ENCODE measurements at regions not wholly inside any gene's neighbourhood (a gene's known extent, or its start where the extent isn't known, plus 50 kb on each side); places are given as distances from the start of the nearest gene placed in this dataset.

DNA sequence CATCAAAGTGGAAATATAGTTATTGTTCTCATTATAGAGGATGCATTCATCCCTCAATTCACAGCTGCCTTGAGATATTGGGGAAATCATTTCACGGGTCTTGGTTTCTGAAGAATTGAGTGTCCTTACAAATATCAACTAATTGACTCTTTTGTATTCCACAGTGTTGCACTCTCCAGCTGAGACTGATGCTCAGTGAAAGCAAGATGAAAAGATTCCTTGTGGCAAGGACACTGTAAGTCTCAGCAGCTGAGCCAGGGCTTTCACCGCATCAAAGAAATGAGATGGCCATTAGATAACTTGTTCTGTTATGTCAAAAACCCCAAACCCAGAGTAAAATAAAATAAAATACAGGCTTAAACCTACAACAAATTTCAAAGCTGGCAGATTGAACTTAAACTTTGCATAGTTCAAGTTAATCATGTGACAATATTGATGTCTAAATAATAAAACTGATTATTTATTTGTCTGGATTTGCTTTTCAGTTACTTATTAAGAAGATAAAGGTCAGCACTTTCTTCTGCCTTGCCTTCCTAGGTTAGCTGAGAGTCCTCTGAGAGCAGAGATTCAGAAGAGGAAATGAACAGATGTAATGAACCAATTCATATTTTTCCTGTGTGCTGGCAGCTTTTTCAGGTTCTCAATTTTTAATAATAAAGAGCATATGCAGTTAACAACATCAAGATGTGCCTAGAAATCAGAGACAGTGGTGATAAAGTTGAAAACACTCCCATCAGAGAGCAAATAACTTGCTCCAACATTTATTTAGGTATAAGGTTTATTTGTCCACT lies 82.4 kb upstream of the SMLR1 start:
- H3K27ac ChIP-seq: no peak overlapping the region
- no peaks in the 10 kb centered on the region for H3K4me1 ChIP-seq
- H3K9me3 ChIP-seq: peaks cover 0 to 3% (median 0%) of the 10 kb centered on the region in 4 donors
- no peak overlapping the region for H3K4me3 ChIP-seq
- H3K36me3 ChIP-seq: no peaks in the 10 kb centered on the region
- TF ChIP-seq, protein P1, sequence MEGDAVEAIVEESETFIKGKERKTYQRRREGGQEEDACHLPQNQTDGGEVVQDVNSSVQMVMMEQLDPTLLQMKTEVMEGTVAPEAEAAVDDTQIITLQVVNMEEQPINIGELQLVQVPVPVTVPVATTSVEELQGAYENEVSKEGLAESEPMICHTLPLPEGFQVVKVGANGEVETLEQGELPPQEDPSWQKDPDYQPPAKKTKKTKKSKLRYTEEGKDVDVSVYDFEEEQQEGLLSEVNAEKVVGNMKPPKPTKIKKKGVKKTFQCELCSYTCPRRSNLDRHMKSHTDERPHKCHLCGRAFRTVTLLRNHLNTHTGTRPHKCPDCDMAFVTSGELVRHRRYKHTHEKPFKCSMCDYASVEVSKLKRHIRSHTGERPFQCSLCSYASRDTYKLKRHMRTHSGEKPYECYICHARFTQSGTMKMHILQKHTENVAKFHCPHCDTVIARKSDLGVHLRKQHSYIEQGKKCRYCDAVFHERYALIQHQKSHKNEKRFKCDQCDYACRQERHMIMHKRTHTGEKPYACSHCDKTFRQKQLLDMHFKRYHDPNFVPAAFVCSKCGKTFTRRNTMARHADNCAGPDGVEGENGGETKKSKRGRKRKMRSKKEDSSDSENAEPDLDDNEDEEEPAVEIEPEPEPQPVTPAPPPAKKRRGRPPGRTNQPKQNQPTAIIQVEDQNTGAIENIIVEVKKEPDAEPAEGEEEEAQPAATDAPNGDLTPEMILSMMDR (IDR thresholded peaks at IDR 0.05): no peak
- TF ChIP-seq POLR2A (IDR thresholded peaks at IDR 0.05): no peak
- H3K27me3 ChIP-seq: no peaks in the 10 kb centered on the region
- DNase-seq: no peak

DNA sequence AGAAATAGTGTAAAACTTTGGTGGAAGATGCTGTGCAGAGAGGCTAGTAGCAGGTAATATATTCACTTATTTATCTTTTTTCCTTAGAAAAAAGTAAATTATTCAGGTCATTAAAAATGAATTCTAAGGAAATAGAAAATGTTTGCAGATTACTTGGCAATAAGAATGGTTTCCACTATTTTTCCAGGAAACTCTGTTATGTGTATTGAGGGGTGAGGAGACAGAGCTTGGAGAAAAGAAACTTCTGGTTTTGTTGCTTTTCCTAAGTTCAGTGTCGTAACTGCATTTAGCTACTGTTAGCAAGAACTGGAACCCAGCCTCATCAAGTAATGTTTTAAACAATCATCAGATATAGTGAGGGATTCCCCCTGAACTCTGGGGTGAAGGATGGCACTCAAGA lies 79.2 kb upstream of the SMLR1 start:
- TF ChIP-seq, protein P1 (IDR thresholded peaks at IDR 0.05): no peak
- no peak for TF ChIP-seq POLR2A (IDR thresholded peaks at IDR 0.05)
- no peak overlapping the region for H3K4me3 ChIP-seq
- peaks cover 0 to 6% (median 0%) of the 10 kb centered on the region in 4 donors for H3K9me3 ChIP-seq
- H3K27ac ChIP-seq: no peak overlapping the region
- H3K36me3 ChIP-seq: no peaks in the 10 kb centered on the region
- no peaks in the 10 kb centered on the region for H3K4me1 ChIP-seq
- DNase-seq: no peak
- no peaks in the 10 kb centered on the region for H3K27me3 ChIP-seq

DNA sequence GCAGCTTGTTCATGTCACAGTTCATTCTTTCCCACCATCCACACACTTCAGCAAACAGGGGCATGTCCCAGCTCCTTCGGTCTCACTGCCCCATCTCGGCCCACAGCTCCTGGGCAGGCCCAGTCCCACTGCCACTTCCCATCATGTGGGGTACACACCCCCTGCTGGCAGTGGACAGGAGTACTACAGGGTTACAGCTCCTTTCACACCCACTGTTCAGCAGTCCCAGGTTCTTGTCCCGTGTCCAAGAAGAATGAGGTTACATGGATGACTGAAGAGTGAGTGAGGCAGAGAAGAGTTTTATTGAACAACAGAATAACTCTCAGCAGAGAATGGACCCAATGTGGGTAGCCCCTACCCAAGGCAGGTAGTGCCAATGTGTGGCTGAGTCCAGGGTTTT lies 77.8 kb upstream of the SMLR1 start:
- no peaks in the 10 kb centered on the region for H3K36me3 ChIP-seq
- H3K4me3 ChIP-seq: no peak overlapping the region
- H3K4me1 ChIP-seq: no peaks in the 10 kb centered on the region
- H3K27ac ChIP-seq: no peak overlapping the region
- no peaks in the 10 kb centered on the region for H3K27me3 ChIP-seq
- H3K9me3 ChIP-seq: peaks cover 0 to 6% (median 0%) of the 10 kb centered on the region in 4 donors
- TF ChIP-seq, protein P1 (IDR thresholded peaks at IDR 0.05): no peak
- TF ChIP-seq POLR2A (IDR thresholded peaks at IDR 0.05): no peak
- DNase-seq: no peak

DNA sequence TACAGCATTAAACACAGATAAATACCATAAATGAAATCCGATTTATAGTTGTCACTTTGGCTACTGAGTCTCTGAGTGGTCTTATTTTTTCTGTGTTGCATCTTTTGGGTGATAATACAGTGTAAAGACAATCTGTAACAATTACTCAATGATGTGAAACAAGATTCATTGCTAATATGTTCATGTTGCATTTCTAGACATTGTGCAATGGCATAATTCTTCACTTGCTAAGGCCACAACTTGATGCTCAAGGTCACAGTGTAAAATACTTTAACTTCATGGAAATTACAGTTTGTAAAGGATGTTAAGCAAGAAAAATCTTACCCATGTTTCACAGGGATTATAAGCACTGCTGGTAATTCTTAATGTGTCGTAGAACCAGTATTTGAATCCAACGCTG lies 74.9 kb upstream of the SMLR1 start:
- TF ChIP-seq POLR2A (IDR thresholded peaks at IDR 0.05): no peak
- TF ChIP-seq, protein P1 (IDR thresholded peaks at IDR 0.05): no peak
- H3K4me1 ChIP-seq: no peaks in the 10 kb centered on the region
- peaks cover 0 to 6% (median 0%) of the 10 kb centered on the region in 4 donors for H3K9me3 ChIP-seq
- DNase-seq: no peak
- no peaks in the 10 kb centered on the region for H3K36me3 ChIP-seq
- no peaks in the 10 kb centered on the region for H3K27me3 ChIP-seq
- H3K27ac ChIP-seq: no peak overlapping the region
- H3K4me3 ChIP-seq: no peak overlapping the region

DNA sequence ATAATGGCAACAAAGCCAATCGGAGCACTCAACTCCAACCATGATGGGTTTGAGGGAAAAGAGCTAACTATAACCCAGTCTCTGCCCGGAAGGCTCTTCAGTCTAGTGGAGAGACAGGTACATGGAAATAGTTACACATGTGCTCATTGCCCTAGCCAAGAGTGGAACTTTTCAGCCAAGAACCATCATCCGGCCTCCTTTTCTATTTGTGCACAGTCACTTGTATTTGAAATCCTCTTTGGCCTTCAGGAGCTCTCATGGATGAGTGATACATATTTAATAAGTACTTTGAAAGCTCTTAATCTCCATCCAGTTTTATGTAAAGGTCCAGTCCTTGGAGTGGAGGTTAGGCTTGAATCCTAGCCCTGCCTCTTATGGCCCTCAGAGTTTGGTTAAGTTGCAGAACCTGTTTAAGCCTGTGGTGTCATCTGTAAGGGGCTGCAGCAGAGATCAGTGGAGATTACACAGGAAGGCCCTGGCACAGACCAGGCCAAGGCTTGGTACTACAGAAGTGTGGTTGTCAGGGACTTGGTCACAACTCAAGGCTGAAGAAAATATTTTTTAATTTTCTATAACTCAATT lies 72.3 kb upstream of the SMLR1 start:
- Histone ChIP-seq H3K4me3 (no peak overlapping the region), H3K27ac (no peak overlapping the region), H3K36me3 (no peaks in the 10 kb centered on the region), H3K4me1 (no peaks in the 10 kb centered on the region), H3K27me3 (no peaks in the 10 kb centered on the region), H3K9me3 (peaks cover 0 to 2% (median 0%) of the 10 kb centered on the region in 4 donors)
- DNase-seq: no peak
- TF ChIP-seq POLR2A (IDR thresholded peaks at IDR 0.05): no peak
- TF ChIP-seq, protein P1 (IDR thresholded peaks at IDR 0.05): no peak
